ENCODE measurements at regions not wholly inside any gene's neighbourhood (a gene's known extent, or its start where the extent isn't known, plus 50 kb on each side); places are given as distances from the start of the nearest gene placed in this dataset.

GRCh38 chr11:69915501-69916250, 96.5 kb upstream of the FGF3 start:
- TF ChIP-seq GATA2 (IDR thresholded peaks at IDR 0.05; ENCODE audit: low read depth, low read length) (no peak), GATA3 (IDR thresholded peaks at IDR 0.05; ENCODE audit: low read depth, low read length) (no peak)

GRCh38 chr11:69916806-69917387, 97.7 kb upstream of the FGF3 start:
- no peak for TF ChIP-seq GATA3 (IDR thresholded peaks at IDR 0.05; ENCODE audit: low read depth, low read length)
- TF ChIP-seq GATA2 (IDR thresholded peaks at IDR 0.05; ENCODE audit: low read depth, low read length) = no peak

- TF ChIP-seq GATA2 (IDR thresholded peaks at IDR 0.05; ENCODE audit: low read depth, low read length) (no peak), GATA3 (IDR thresholded peaks at IDR 0.05; ENCODE audit: low read depth, low read length) (no peak)
Observed at GRCh38 chr11:69917529-69917928, 98.3 kb upstream of the FGF3 start.

- TF ChIP-seq GATA2 (IDR thresholded peaks at IDR 0.05; ENCODE audit: low read depth, low read length) = no peak
- no peak for TF ChIP-seq GATA3 (IDR thresholded peaks at IDR 0.05; ENCODE audit: low read depth, low read length)
Observed at GRCh38 chr11:69918231-69918937, 99.2 kb upstream of the FGF3 start.

DNA sequence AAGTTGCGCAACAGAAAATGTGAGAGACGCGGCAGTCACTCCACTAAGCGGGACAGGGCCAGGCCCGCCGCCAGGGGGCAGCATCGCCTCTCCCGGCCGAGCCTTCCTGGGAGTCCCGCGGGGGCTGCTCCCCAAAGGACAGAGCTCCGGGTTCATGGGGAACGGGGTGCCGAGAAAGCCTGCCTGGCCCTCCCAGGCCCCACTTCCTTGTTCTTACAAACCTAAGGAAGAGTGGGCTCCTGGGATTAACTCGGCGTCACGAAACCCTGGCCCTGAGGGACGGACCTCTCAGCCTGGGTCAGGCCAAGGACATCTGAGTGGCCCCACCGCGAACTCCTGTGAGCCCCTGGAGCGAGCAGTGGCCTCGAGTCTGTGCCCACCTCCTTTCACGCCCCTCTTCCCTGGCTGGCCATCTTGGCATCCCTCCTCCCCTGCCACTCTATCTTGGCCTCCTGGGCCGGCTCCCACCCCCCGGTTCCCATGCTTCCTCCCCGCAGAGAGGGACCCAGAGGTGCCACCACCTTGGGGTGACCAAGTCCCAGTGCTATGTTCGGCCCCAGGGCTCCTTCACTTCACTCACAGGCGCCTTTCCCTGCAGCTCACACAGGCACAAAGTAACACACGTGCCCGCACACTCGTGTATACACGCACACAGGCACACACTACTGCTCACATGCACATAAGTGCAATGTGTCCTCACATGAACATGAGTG, 99.9 kb upstream of the FGF3 start:
- TF ChIP-seq GATA3 (IDR thresholded peaks at IDR 0.05; ENCODE audit: low read depth, low read length) (no peak), GATA2 (IDR thresholded peaks at IDR 0.05; ENCODE audit: low read depth, low read length) (no peak)

DNA sequence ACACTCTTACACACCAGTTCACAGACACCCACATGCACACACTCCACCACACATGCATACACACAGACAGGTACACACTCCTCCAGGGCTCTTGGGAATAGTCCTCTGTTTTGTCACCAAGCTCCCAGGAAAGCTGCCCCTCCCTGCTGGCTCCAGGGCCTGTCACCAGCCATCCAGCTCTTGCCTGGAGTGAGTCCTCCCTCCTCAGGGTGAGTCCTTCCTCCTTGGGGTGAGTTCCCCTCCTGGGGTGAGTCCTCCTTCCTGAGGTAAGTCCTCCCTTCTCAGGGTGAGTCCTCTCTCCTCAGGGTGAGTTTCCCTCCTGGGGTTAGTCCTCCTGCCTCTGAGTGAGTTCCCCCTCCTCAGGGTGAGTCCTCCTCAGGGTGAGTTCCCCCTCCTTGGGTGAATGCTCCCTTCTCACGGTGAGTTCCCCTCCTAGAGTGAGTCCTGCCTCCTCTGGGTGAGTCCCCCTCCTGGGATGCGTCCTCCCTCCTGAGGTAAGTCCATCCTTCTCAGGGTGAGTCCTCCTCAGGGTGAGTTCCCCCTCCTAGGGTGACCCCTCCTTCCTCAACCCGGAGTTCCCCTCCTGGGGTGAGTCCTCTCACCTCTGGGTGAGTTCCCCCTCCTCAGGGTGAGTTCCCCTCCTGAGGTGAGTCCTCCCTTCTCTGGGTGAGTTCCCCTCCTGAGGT, 100.6 kb upstream of the FGF3 start:
- TF ChIP-seq GATA3 (IDR thresholded peaks at IDR 0.05; ENCODE audit: low read depth, low read length) (no peak), GATA2 (IDR thresholded peaks at IDR 0.05; ENCODE audit: low read depth, low read length) (no peak)

DNA sequence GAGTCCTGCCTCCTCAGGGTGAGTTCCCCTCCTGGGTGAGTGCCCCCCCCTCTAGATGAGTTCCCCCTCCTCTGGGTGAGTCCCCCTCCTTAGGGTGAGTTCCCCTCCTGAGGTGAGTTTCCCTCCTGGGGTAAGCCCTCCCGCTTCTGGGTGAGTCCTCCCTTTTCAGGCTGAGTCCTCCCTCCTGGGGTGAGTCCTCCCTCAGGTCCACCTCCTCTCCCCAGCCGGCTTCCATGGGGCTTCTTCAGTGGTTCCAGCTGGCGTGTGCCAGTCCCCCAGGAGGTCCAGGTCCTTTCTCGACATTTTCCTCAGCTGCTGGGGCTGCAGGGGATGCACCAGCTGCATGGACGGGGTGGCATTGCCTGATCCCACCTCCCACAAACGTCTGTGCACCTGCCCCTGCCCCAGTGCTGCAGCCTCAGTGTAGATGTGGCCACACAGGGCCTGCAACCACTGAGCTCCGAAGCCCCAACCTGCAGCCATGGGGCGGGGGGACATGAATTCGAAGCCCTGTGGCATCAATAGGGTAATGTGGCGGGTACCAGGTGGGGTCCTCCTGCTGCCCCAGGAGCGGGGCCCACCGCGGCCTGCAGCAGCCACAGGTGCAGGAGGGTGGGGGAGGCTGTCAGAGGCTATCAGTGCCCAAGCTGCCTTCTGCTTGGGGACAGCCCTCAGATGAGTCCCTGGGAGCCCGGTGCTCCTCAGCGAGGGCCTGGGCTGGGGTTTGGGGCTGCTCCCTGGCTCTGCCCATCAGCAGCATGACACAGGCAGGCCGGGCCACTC, 101.3 kb upstream of the FGF3 start:
- TF ChIP-seq GATA3 (IDR thresholded peaks at IDR 0.05; ENCODE audit: low read depth, low read length) (no peak), GATA2 (IDR thresholded peaks at IDR 0.05; ENCODE audit: low read depth, low read length) (no peak)

DNA sequence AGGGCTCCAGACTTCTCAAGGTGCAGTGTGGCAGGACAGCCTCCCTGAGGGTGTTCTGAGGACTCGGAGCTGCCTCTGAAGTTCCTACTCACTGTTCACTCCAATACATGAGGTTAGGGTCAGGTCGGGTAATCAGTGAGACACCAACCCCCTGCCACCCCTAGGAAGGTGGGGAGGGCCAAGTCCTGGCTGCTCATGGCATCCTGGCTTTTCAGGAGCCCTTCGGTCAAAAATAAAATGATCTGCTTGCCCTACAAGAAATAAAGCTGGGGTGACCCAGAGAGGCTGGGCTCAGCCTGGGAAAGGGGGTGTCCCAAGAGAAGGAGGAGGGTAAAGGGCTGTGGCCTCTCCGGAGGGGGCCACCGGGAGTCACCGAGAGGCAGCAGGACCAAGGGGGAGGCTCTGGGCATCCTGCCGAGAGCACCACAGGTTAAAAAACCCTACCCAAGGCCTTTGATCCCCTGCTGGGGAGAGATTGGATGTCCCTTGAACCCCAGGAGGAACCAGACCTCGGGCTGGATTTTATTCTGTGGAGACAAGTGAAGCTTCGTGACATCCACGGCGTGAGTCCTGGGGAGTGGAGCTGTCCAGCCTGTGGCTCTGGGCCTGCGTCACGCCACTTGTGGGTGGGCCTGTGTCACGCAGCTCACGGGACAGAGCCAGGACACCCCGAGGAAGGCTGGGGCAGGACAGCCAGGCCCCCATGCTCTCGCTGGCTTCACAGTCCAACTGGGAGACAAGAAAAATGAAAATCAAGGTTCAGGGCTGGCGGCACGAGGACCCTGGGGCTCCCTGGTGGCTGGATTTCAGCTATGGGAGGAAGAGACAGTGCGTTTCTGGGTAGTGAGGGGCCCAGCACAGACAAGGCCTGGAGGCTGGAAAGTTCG, 102.2 kb upstream of the FGF3 start:
- TF ChIP-seq GATA2 (IDR thresholded peaks at IDR 0.05; ENCODE audit: low read depth, low read length) (no peak), GATA3 (IDR thresholded peaks at IDR 0.05; ENCODE audit: low read depth, low read length) (no peak)

GRCh38 chr11:69922015-69922595, 102.9 kb upstream of the FGF3 start:
- TF ChIP-seq GATA2 (IDR thresholded peaks at IDR 0.05; ENCODE audit: low read depth, low read length) (no peak), GATA3 (IDR thresholded peaks at IDR 0.05; ENCODE audit: low read depth, low read length) (no peak)

DNA sequence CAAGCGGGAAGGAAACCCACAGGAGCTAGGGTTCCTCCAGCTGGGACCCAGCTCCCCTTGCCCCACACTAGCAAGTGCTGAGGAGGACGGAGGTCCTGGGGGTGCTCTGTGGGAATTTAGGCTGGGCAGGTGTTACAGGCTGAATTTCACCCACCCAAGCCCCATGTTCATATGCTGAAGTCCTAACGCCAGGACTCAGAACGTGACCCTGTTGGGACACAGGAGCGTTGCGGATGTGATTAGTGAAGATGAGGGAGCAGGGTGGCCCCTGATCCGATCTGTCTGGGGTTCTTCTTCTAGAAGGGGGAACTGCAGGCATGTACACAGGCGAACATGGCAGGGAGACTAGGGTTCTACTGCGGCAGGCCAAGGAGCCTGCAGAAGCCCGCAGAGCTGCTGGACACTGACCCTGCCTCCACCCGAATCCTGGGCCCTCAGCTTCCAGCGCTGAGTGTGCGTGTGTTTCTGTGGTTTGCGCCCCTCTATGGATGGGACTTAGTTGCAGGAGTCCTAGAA, 103.4 kb upstream of the FGF3 start:
- TF ChIP-seq GATA3 (IDR thresholded peaks at IDR 0.05; ENCODE audit: low read depth, low read length) (no peak), GATA2 (IDR thresholded peaks at IDR 0.05; ENCODE audit: low read depth, low read length) (no peak)

GRCh38 chr11:69923196-69923595, 104.0 kb upstream of the FGF3 start:
- TF ChIP-seq GATA3 (IDR thresholded peaks at IDR 0.05; ENCODE audit: low read depth, low read length) (no peak), GATA2 (IDR thresholded peaks at IDR 0.05; ENCODE audit: low read depth, low read length) (no peak)
